ENCODE measurements at regions not wholly inside any gene's neighbourhood (a gene's known extent, or its start where the extent isn't known, plus 50 kb on each side); places are given as distances from the start of the nearest gene placed in this dataset.

DNA sequence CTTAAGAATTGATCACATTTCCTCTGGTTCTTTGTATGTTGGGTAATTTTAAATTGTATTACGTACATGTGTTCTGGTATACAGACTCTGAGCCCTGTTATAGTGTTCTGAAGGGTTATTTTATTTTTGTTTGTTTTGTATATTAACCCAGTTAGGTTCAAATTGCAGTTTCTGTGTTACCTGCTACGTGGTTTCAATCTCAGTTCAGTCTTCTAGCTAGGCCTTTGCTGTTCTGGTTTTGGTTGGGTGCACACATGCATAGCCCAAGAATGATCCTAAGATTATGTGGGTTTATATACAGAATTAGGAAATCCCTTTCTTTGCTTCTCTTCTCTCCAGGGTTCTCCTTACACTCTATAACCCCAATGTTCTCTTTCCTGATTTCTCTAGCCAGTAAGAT, 161.0 kb downstream of the PPP1R2C start:
- no peak for DNase-seq

DNA sequence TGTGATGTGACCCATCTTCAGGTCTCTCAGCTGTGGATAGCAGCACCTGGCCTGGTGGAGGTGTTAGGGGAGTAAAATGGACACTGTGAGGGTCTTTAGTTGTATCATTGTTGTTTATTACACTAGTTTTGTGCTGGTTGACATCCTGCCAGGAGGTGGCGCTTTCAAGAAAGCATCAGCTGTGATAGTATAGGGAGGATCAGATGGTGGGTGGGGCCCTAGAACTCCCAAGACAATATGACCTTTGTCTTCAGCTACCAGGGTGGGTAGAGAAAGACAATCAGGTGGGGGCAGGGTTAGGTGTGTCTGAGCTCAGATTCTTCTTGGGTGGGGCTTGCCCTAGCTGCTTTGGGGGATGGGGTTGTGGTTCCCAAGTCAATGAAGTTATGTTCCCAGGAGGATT, 162.8 kb downstream of the PPP1R2C start:
- no peak for DNase-seq

DNA sequence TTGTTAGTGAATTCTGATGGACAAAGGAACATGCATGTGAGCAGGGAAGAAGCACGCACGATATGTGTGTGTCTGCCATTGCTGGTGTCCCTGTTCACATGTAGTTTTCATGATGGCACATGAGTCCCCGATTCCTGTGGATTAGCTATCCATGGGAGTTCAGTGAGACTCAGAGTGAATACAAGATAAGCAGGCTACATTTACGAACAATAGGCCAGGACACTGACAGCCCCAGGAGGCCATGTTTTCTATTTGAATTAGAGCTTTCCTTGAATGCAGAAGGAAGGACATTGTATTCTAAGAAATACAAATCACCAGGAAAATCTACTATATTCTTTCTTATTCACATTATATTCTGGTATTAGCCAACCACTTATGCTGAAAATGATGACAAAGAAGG, 171.4 kb downstream of the PPP1R2C start:
- no peak for DNase-seq

DNA sequence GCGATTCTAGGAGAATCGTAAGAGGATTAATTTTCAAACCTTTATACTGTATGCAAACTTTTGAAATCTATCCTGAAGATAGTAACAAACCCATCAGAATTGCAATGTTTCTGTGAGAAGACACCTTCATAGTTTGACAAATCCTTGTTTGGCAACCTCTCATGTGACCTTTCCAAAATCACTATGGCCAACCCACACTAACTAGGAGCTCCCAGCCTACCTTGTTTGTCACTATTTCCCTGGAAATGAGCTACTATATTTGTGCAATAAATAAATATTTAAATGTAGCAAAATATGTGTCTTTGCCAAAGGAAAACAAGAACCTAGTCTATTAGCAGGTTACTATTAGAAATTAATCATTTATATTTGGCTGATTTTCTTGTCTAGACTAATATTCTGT, 173.7 kb downstream of the PPP1R2C start:
- no peak for DNase-seq

DNA sequence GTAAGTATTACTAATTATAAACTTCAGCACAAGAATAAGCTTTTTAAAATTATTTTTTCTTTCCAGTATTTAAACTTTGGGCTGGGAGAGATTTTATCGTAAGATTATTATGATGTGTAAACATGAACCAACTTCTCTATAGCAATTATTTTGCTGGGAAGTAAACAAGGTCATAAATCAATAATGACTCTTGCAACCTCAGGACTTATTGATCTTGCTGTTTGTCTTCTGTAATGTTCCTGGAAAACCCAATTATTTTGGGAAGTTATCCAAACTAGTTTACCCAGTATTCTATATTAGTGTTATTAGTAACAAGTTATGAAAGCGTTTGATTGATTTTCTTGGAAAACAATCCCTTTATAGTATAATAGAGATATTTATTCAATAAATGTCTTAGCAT, 174.9 kb downstream of the PPP1R2C start:
- no peak for DNase-seq

DNA sequence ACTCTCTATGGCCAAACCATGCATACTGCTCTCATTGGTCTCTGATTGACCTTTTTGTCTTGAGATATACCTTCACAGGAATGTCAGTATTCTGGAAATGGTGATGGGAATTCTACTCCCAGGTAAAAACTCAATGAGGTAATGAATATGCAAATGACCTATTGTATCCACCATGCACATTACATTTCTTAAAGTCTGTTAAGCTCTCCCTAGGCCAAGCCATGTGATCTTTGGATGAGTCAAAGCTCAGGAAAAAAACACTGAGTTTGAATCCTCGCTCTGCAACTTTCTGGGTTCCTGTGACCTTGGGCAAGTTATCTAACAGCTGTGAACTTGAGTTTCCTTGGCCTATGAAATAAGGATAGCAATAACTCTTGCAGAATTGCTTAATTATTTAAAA, 175.4 kb downstream of the PPP1R2C start:
- DNase-seq, result no peak

DNA sequence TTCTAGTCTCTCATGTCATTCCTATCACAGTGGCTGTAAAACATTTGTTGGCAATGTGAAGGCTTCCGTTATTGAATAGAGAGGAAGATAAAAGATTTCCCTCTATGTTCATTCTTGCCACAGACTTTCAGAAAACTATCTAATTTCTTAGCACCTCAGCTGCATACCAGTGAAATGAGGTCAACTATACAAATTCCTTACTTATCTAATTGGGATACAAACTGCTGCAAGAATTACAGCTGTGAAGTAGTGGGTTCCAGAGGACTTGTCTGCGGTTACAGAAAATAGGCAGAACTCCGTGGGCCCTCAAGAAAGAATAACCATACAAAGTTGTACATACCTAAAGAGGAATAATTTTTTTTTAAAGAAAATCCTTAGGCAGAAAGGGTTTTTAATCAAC, 175.8 kb downstream of the PPP1R2C start:
- no peak for DNase-seq

DNA sequence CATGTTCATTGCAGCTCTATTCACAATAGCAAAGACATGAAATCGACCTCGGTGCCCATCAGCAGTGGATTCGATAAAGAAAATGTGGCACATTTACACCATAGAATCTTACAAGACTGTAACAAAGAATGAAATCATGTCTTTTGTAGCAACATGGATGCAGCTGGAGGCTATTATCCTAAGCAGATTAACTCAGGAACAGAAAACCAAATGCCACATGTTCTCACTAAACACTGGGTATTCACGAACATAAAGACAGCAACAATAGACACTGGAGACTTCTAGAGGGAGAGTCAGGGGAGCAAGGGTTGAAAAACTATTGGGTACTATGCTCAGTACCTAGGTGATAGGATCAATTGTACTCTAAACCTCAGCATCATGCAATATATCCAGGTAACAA, 180.5 kb downstream of the PPP1R2C start:
- no peak for DNase-seq

DNA sequence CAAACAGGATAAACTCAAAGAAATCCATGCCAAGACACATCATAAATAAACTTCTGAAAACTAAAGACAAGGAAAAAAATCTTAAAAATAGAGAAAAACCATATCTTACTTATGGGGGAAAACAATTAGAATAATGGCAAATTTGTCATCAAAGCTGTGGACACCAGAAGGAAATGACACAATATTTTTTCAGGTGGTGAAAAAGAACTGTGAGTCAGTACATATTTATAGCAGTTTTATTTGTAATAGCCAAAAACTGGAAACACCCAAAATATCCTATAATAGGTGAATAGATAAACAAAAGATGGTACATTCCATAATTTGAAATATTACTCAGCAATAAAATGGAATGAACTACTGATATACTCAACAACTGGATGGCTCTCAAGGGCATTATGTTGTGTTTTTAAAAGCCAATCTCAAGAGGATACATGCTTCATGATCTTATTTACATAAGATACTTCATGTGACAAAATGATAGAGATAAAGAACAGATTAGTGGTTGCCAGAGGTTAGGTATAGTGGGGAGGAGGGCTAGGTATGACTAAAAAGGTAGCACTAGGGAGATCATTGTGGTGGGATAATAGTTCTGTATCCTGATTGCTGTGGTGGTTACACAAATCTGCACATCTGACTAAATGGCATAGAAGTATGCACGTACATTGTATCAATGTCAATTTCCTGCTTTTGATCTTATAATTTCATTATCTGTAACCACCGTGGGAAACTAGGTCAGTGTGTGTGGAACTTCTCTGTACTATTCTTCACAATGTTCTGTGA, 191.9 kb downstream of the PPP1R2C start:
- DNase-seq, result no peak

DNA sequence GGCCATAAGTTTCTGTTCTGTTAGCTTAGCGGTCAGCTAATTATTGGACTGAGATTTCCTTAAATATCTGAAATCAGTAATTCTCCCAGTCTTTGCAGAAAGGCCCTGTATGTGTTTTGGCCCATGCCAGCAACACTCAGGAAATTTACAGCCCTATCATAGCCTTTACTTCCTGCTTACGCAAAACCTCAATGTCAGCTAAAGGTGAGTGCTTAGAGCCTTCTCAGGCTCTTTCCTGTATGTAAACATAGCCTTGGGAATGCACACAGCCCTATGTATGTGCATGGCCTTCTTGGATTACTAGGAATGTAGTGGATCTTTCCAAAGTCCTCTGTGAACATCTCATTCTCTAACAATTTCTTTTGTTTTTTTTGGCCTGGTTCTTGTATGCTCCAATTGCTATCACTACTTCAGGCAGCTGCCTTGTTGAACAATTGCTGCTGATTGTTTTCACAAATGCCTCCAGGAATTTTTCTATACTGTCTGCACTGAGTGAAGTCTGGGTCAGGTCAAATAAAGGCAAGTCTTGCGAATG, 200.0 kb downstream of the PPP1R2C start:
- DNase-seq, result no peak

DNA sequence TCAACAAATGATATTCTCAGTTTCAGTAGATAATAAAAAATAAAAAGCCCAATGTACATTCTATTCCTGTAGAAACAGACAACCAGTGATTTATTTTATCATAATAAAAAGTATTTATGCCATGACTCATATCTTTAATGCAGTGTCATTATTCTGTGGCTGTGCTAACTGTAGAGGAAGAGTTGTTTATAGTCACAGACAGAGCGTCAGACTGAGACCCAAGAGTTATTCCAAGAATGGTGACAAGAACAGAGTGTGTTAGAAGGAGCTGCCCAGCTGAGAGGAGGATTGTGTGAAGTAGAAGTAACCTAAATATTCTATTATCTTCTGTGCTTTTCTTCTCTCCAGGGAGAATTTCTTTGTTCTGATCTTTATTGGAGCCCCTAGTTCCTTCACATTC, 210.7 kb downstream of the PPP1R2C start:
- no peak for DNase-seq

DNA sequence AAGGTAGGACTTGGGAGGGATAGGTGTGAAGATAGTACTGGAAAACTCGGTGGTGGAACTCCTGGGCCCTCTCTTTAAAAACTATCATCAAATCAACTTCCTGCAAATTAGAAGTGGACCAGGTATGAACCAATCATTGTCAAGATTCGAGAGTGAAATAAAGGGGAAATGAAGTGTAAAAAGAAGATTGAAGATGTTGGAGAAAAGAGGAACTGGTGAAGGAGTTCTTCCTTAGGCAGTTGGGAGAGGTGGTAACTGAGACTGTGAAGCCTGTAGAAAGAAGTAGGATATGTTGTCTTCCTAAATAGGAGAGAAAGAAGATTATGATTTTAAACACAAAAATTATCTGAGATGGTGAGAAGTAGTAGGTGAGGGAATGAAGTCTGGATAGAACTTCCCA, 212.2 kb downstream of the PPP1R2C start:
- no peak for DNase-seq

DNA sequence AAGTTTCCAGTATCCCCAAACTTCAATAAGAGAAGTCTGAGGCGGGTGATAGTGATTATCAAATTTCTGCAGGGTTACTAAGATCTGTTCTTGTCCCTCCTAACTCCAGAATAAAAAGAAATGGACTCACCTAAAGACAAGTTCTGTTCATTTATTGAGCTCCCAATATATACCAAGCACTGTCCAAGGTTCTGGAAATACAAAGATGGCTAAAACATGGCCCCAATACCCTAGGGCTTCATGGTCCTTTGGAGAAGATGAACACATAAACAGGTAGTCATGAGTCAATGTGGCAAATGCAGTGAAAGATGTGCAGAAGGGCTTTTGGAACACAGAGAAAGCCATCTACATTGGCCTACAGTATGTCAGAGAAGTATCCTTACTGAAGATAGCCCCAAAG, 231.2 kb downstream of the PPP1R2C start:
- no peak for DNase-seq

DNA sequence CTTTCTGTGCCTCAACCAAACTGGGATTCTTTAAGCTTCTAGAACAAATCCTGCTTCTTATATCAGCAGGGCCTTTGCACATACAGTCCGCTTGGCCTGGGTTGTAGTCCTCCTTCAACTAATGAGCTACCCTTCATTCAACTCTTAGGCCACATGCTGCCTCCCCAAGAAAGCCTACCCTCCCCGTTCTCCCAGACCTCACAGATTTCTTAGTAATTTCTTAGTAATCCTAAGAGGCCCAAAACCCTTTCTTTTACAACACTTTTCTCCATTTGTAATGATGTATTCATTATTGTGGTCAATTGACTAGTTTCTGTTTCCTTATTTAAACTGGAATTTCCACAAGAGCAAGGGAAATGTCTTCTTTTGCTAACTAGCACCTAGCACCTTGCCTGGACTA, 233.1 kb downstream of the PPP1R2C start:
- DNase-seq, result no peak

DNA sequence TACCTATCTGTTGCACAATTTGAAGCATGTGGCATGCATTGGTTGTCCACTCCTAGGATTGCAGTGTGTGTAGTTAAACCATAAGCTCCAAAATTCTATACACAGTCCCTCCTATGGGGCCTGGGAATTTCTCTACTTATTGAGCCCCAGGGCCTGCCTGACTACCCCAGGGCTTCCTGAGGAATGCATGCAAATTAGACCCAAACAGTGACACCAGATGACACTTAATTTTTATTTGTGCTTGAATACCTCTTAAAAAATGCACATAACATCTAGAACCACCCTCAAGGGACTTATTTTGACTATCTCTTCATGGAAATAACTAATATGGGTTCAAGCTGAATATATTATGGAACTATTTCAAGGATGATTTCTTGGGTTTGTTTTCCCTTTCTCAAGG, 236.4 kb downstream of the PPP1R2C start:
- no peak for DNase-seq

DNA sequence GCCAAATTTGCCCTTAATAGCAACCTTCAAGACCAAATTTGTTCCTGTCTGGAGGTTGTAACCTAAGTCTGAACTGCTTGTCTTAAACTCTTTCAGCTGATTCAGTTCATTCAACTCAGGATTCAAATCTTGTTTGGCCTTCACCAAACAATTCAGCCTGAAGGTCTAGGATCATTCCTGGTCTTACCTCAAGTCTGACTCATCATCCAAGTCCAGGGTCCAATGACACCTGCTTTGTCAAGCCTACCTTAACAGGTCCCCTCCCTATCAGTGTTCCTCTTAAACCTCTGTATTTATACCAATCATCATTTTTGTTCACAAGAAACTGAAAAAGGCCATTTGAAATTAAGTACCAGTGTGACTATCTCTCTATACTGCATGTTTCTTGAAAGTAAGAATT, 237.8 kb downstream of the PPP1R2C start:
- no peak for DNase-seq

DNA sequence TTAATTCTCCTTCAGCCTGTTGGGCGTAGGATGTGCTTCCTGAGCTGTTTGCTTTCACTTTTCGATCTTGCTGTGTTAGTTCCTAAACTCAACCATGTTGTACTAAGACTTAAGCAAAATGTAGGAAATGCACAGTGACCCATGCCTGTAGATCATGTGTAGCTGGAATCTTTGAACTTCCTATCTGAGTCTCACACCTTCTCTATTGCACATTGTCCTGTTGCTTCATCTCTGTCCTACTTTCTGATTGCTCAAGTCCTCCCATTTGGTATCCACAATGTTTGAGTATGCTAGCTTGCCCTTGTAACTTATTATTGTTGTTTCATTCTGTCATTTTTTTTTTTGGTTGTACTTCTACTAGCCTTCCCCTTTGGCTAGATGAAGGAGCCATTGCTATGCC, 239.6 kb downstream of the PPP1R2C start:
- no peak for DNase-seq

DNA sequence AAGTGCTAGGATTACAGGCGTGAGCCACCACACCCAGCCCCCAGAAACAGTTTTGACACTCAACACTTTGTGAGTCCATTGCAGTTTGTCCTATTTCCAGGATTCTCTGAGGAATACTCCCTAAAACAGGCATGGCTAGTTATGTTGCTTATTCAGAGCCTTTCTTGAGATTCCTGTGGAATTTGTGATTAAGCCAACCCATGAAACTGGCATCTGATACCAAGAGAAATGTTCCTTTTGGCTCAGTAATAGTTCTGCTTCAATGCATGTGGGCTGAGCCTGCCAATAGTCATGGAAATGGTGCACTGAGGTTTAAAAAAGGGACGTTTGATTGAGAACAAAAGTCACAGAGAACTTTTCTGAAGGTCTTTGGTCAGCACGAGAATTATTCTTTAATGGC, 241.7 kb downstream of the PPP1R2C start:
- no peak for DNase-seq

DNA sequence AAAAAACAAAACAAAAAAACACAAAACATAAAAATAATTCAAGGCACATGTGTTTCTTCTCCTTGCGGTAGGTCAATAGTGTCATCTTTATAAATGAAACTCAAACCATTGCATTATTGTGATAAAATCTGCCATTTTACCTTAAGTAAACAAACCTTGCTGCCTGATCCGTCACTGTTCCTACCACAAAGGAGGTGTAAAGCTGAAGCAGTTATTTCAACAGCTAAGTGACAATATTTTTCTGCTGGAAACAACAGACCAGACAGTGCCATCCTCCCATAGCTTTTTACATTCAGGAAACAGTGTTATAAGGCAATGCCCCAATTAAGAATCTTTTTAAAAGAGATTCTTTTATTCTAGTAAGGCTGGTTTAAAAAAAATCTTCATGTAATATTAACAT, 242.7 kb downstream of the PPP1R2C start:
- DNase-seq, result no peak

DNA sequence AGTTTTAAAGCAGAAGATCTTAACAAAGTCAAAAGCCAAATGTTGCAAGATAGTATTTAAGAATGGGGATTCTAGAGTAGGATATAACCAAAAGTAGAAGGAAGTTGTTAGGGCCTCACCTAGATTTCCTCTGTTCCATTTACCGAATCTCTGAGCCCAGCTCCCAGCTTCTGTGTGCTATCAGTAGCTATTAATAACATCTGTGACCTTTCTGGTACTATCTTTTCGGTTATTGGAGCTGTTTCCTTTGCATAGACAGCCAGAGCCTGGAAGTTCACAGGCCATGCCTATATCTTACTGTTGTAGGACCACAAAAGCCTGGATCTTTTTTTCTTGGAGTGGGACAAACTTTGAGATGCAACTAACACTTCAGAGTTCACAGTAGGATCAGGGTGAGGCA, 244.2 kb downstream of the PPP1R2C start:
- DNase-seq, result no peak

DNA sequence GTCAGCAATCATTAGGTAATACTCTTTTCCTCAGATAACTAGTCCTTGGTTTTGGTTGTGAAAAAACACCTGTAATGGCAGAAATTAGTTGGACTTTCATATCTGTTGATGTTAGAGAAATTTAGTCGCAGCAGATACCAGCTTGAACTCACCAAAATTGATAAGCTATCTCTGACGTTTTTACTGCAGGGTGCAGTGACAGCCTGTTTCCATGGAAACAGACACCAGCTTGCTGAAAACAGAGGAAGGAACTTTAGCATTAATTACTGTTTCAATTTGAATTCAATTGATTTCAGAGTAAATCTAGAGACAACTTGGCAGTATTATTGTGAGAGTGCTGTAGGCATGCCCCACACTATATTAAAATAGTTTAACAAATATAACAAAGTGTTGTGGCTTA, 246.5 kb downstream of the PPP1R2C start:
- no peak for DNase-seq

DNA sequence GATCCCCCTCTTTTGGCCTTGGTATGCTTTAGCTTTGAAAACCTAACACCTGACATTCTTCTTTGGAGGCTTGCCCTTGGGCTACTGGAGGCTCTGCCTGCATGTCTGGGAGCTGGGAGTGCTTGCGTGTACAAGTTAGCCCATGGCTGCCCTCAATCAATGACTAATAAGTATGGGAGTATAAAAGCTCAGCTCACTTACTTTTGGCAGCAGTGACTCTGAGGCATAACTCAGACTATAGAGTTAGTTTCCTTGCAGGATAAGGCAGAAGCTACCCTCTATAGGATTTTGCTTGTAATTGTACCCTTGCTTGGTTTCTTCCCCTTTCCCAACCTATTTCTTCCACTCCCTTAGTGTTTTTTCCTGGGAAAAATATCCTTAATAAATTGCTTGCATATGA, 247.9 kb downstream of the PPP1R2C start:
- no peak for DNase-seq

DNA sequence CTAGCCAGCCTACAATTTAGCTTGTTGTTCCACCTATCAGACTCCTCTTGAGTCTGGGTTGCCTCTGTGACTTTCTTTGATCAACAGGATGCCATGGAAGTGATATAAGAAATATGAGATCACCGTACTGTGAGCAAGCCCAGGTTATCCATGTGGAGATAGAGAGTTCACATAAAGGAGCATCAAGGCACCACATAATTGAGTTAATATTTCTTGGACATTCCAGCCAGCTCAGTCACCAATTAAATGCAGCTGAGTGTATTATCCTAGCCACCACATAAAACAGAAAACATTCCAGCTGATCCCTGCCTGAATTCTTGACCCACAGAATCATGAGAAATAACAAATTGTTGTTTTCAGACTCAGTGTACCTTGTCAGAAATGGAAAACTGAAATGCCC, 253.6 kb downstream of the PPP1R2C start:
- no peak for DNase-seq

DNA sequence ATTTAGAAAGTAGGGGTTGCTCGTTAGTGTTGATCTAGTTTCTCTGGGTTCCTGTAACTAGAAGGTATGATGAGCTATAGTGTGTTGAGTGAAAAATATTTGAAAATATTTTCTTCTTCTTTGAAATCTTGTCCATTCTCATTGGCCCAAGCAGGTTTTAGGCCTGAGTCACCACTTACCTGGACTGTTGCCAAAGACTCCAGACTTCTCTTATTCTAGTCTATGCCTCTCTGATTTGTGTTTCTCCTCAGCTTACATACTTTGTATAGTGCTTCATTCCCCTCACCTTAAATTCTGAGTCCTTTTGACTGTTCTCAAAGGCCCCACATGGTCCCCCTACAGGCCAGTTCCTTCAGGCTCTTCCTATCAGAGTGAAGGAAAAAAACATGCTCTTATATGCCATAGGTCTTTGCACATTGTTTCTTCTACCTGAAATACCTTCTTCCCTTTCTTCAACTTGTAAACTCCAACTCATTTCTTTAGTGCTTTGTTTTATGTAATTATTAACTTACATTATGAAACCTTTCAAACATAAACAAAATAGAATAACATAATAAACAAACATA, 258.2 kb downstream of the PPP1R2C start:
- no peak for DNase-seq

DNA sequence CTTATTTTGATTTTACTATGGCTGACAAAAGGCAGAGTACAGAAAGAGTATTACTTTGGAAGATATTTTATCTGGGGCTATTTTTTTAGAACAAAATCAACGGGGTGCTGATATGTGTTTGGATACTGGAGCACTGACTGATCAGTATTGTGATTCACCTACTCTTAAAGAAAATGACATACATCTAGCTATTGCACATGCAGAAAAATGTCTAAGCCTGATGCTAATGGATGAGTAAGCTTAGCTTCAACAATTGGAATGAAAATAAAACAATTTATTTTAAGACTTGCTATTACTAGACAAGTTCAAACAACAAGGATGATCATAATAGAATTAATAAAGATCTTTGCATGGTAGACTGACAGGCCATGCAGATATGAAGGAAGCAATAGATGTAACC, 262.0 kb downstream of the PPP1R2C start:
- DNase-seq, result no peak

Data from NCI-H2107 (cell line).